ENCODE measurements at regions not wholly inside any gene's neighbourhood (a gene's known extent, or its start where the extent isn't known, plus 50 kb on each side); places are given as distances from the start of the nearest gene placed in this dataset.
"Not testable (repeated sequence)": the region's sequence is repeated elsewhere in the genome, so short reads cannot be mapped to it uniquely, and the experiment has no call there.

- no peak for DNase-seq (ENCODE audit: low spot score)
Observed at GRCh38 chr10:118948786-118949185, 80.7 kb upstream of the NANOS1 start.

- DNase-seq (ENCODE audit: low spot score) = no peak
Observed at GRCh38 chr10:118950190-118950680, 79.3 kb upstream of the NANOS1 start.

- DNase-seq (ENCODE audit: low spot score) = no peak
Observed at GRCh38 chr10:118950997-118951637, 78.4 kb upstream of the NANOS1 start.

- no peak for DNase-seq (ENCODE audit: low spot score)
Observed at GRCh38 chr10:118952493-118953295, 76.8 kb upstream of the NANOS1 start.

GRCh38 chr10:118953598-118954393 lies 75.7 kb upstream of the NANOS1 start:
- no peak for DNase-seq (ENCODE audit: low spot score)

GRCh38 chr10:118955531-118955930 lies 74.0 kb upstream of the NANOS1 start:
- no peak for DNase-seq (ENCODE audit: low spot score)

- no peak for DNase-seq (ENCODE audit: low spot score)
Observed at GRCh38 chr10:118955951-118956801, 73.3 kb upstream of the NANOS1 start.

GRCh38 chr10:118956802-118957442 lies 72.6 kb upstream of the NANOS1 start:
- DNase-seq (ENCODE audit: low spot score) = no peak

GRCh38 chr10:118957443-118957825 lies 72.1 kb upstream of the NANOS1 start:
- DNase-seq (ENCODE audit: low spot score) = no peak

- no peak for DNase-seq (ENCODE audit: low spot score)
Observed at GRCh38 chr10:118957966-118958365, 71.5 kb upstream of the NANOS1 start.

- DNase-seq (ENCODE audit: low spot score) = no peak
Observed at GRCh38 chr10:118958559-118958958, 71.0 kb upstream of the NANOS1 start.

- no peak for DNase-seq (ENCODE audit: low spot score)
Observed at GRCh38 chr10:118958984-118959925, 70.3 kb upstream of the NANOS1 start.

GRCh38 chr10:118960157-118961090 lies 69.1 kb upstream of the NANOS1 start:
- no peak for DNase-seq (ENCODE audit: low spot score)

GRCh38 chr10:118961436-118961835 lies 68.1 kb upstream of the NANOS1 start:
- DNase-seq (ENCODE audit: low spot score) = no peak

- not testable (repeated sequence) for DNase-seq (ENCODE audit: low spot score)
Observed at GRCh38 chr10:118962331-118962868, 67.1 kb upstream of the NANOS1 start.

GRCh38 chr10:118963341-118963740 lies 66.2 kb upstream of the NANOS1 start:
- DNase-seq (ENCODE audit: low spot score) = no peak

GRCh38 chr10:118963933-118964332 lies 65.6 kb upstream of the NANOS1 start:
- DNase-seq (ENCODE audit: low spot score) = no peak

- not testable (repeated sequence) for DNase-seq (ENCODE audit: low spot score)
Observed at GRCh38 chr10:118964476-118964875, 65.0 kb upstream of the NANOS1 start.

GRCh38 chr10:118965096-118965495 lies 64.4 kb upstream of the NANOS1 start:
- DNase-seq (ENCODE audit: low spot score) = no peak
